ENCODE measurements at regions not wholly inside any gene's neighbourhood (a gene's known extent, or its start where the extent isn't known, plus 50 kb on each side); places are given as distances from the start of the nearest gene placed in this dataset.

DNA sequence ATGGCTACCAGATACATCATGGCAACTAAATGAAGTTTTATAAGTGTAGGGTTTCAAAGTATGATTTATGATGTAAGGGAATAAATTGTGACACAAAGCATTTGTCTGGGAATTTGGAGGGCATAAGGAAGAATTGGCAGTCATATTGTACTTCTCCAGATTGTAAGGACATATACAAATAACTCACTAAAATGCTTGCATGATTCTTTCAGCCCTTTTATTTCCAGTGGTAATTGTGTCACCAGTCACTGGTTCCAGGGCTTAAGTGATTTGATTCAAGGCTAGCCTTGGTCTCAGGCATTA is 299.4 kb upstream of the ANO5 start:
- no peak overlapping the region for H2AFZ ChIP-seq (ENCODE audit: low read length)
- POLR2A ChIA-PET = no interaction called here
- no peaks in the 10 kb centered on the region for H3K27me3 ChIP-seq (ENCODE audit: control insufficient read depth in 1 of 2, insufficient read depth in 2 of 2, low read length in 2 of 2)
- intact Hi-C loops (cut with micrococcal nuclease; ENCODE audit: unreplicated experiment) = no loop called here
- H3K9me3 ChIP-seq (ENCODE audit: low read length) = peaks cover 4% of the 10 kb centered on the region; the same call in 1 of the 2 replicates
- TF ChIP-seq ZFP1 (CRISPR knock-in tag; IDR thresholded peaks at IDR 0.05) (no peak), ZNF629 (CRISPR knock-in tag; conservative IDR thresholded peaks at IDR 0.05) (no peak), PLRG1 (conservative IDR thresholded peaks at IDR 0.05) (no peak), ZNF761 (CRISPR knock-in tag; conservative IDR thresholded peaks at IDR 0.05) (no peak), ZSCAN12 (CRISPR knock-in tag; IDR thresholded peaks at IDR 0.05) (no peak)
- no peaks in the 10 kb centered on the region for H3K4me1 ChIP-seq (ENCODE audit: insufficient read depth, low read length)
- no peaks in the 10 kb centered on the region for H3K79me2 ChIP-seq (ENCODE audit: insufficient read depth, low read length)
- BruUV-seq (replicated peaks) = no TSS peak
- DNase-seq (ENCODE audit: low spot score) = no peak
- CTCF ChIA-PET (ENCODE audit: low intra/inter-chr PET ratio, low total read pairs) = no interaction called here
- no peak overlapping the region for H3K9ac ChIP-seq (ENCODE audit: insufficient read depth, low read depth, low read length)
- H3K4me2 ChIP-seq (ENCODE audit: low read depth, low read length) = no peak overlapping the region
- H3K27ac ChIP-seq (ENCODE audit: extremely low read length, insufficient read depth, low read length) = no peak overlapping the region
- H3K36me3 ChIP-seq (replicated peaks in 1 of 2; ENCODE audit: control insufficient read depth in 1 of 2, insufficient read depth in 2 of 2, low read length in 2 of 2) = no peaks in the 10 kb centered on the region
- in situ Hi-C loops (cut with HindIII; ENCODE audit: extremely low pct_ligation_motif_present, low pct_unique_long_range_greater_than_20kb) = no loop called here
- no peak for FAIRE-seq
- H4K20me1 ChIP-seq (ENCODE audit: insufficient read depth, low read length) = no peaks in the 10 kb centered on the region
- ATAC-seq = no peak
- no peak overlapping the region for H3K4me3 ChIP-seq (replicated peaks in 1 of 3; ENCODE audit: insufficient read depth in 1 of 3, low read depth in 2 of 3, low read length in 3 of 3)

DNA sequence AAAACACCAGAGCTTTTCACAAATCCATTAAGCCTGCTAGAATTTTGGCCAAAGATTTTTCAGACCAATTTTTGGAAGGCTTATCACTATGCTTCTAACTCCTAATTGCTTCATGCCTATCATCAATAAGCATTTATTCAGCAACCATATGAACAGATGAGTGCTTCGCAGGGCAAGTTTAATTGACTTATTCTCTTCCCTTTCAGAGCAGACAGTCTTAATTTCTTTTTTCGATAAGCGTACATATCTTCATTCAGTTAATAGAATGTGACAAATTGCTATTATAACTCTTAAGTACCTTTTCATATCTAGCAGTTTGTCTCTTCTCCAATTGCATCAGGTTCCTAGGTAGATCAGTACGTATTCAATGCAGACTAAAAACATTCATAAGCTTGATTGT is 298.4 kb upstream of the ANO5 start:
- Histone ChIP-seq H3K9me3 (ENCODE audit: low read length) (no peaks in the 10 kb centered on the region), H3K79me2 (ENCODE audit: insufficient read depth, low read length) (no peaks in the 10 kb centered on the region), H2AFZ (ENCODE audit: low read length) (no peak overlapping the region), H3K4me1 (ENCODE audit: insufficient read depth, low read length) (no peaks in the 10 kb centered on the region), H3K4me2 (ENCODE audit: low read depth, low read length) (no peak overlapping the region), H3K27me3 (ENCODE audit: control insufficient read depth in 1 of 2, insufficient read depth in 2 of 2, low read length in 2 of 2) (no peaks in the 10 kb centered on the region), H3K27ac (ENCODE audit: extremely low read length, insufficient read depth, low read length) (no peak overlapping the region), H4K20me1 (ENCODE audit: insufficient read depth, low read length) (no peaks in the 10 kb centered on the region), H3K9ac (ENCODE audit: insufficient read depth, low read depth, low read length) (no peak overlapping the region), H3K4me3 (replicated peaks in 1 of 3; ENCODE audit: insufficient read depth in 1 of 3, low read depth in 2 of 3, low read length in 3 of 3) (no peak overlapping the region), H3K36me3 (replicated peaks in 1 of 2; ENCODE audit: control insufficient read depth in 1 of 2, insufficient read depth in 2 of 2, low read length in 2 of 2) (no peaks in the 10 kb centered on the region)
- FAIRE-seq (no peak), DNase-seq (ENCODE audit: low spot score) (no peak), ATAC-seq (no peak)
- WGBS (ENCODE audit: low lambda C conversion rate) = 34% methylated on average over 4 of the region's 4 CpGs
- no peak for TF ChIP-seq ZBTB44 (CRISPR knock-in tag; IDR thresholded peaks at IDR 0.05)
- no peak for TF ChIP-seq ZNF772 (CRISPR knock-in tag; IDR thresholded peaks at IDR 0.05)
- TF ChIP-seq ATF1 (CRISPR knock-in tag; IDR thresholded peaks at IDR 0.05) = no peak
- no peak for TF ChIP-seq HOXA5 (CRISPR knock-in tag; IDR thresholded peaks at IDR 0.05)
- TF ChIP-seq MTF2 (CRISPR knock-in tag; IDR thresholded peaks at IDR 0.05; ENCODE audit: borderline replicate concordance) = no peak
- no peak for TF ChIP-seq NR2F1 (CRISPR knock-in tag; IDR thresholded peaks at IDR 0.05)
- no peak for TF ChIP-seq KLF11 (CRISPR knock-in tag; IDR thresholded peaks at IDR 0.05)
- TF ChIP-seq ZBTB7B (CRISPR knock-in tag; IDR thresholded peaks at IDR 0.05) = no peak
- intact Hi-C loops (cut with micrococcal nuclease; ENCODE audit: unreplicated experiment) (no loop called here), in situ Hi-C loops (cut with HindIII; ENCODE audit: extremely low pct_ligation_motif_present, low pct_unique_long_range_greater_than_20kb) (no loop called here)
- BruUV-seq (replicated peaks) = no TSS peak
- POLR2A ChIA-PET = no interaction called here
- CTCF ChIA-PET (ENCODE audit: low intra/inter-chr PET ratio, low total read pairs) = no interaction called here
